GM12878 (cell line): ENCODE measurements at regions not wholly inside any gene's neighbourhood (a gene's known extent, or its start where the extent isn't known, plus 50 kb on each side); places are given as distances from the start of the nearest gene placed in this dataset.

Source experiments
- ATAC-seq: fragments of 200-7000 bp; cut with Tn5 transposase; 3 replicates; pipeline ENCODE4 v1.9.1; 2020; ENCODE audit warnings: mild to moderate bottlenecking, moderate library complexity
- BruUV-seq: library from RNA; stranded (reverse); fragments of 400-500 nt; replicated peaks from 2 replicates; lab custom pipeline; 2021; lab: Mats Ljungman, UMichigan
- CTCF ChIA-PET: fragments of 300-600 bp; sonication (Branson Sonifier 250); formaldehyde crosslinking; extraction: SDS; loops from one replicate; lab custom pipeline; 2021; ENCODE audit warnings: inconsistent platforms; lab: Yijun Ruan, JAX
- POLR2A ChIA-PET: fragments of 350-600 bp; formaldehyde crosslinking; extraction: SDS; loops from one replicate; lab custom pipeline; 2021; ENCODE audit warnings: inconsistent platforms; lab: Charles Lee
- RAD21 ChIA-PET: fragments of 300-600 bp; sonication (Branson Sonifier 250); formaldehyde crosslinking; loops from one replicate; lab custom pipeline; 2023; ENCODE audit warnings: antibody characterized with exemption; ENCODE audit not compliant: unreplicated experiment; lab: Charles Lee
- SMC1A ChIA-PET: fragments of 300-600 bp; sonication (Branson Sonifier 250); formaldehyde crosslinking; loops from one replicate; lab custom pipeline; 2023; ENCODE audit not compliant: unreplicated experiment, uncharacterized antibody; lab: Charles Lee
- DNase-seq: peaks from one replicate; pipeline ENCODE4 v3.0.0-alpha.2; 2011; ENCODE audit warnings: low read depth, low spot score
- FAIRE-seq: peaks from 3 replicates; lab custom pipeline; 2011; peaks lifted over from hg19 to GRCh38; lab: Jason Lieb, UNC
- H2AFZ ChIP-seq: 2 replicates; pipeline ENCODE4 v1.6.0; 2011; ENCODE audit warnings: low read depth, low read length, control low read depth; ENCODE audit not compliant: control insufficient read depth
- H3K27ac ChIP-seq: 2 replicates; pipeline ENCODE4 v1.5.1; 2011; ENCODE audit warnings: control low read depth; ENCODE audit not compliant: control insufficient read depth, insufficient read depth
- H3K27me3 ChIP-seq, 2 experiments: replicated peaks in 1 of 2; 2 replicates each; pipeline versions ENCODE4 v1.6.0 to v1.6.1; 2011; ENCODE audit warnings: low read length in 1 of 2; ENCODE audit not compliant: control insufficient read depth in 2 of 2, insufficient read depth in 2 of 2
- H3K36me3 ChIP-seq, 2 experiments: 2 replicates each; pipeline ENCODE4 v1.5.1; 2011; ENCODE audit warnings: low read length in 1 of 2; ENCODE audit not compliant: control insufficient read depth in 2 of 2, insufficient read depth in 2 of 2
- H3K4me1 ChIP-seq: 2 replicates; pipeline ENCODE4 v1.6.1; 2011; ENCODE audit warnings: mild to moderate bottlenecking, low read length, moderate library complexity, mixed read lengths; ENCODE audit not compliant: control insufficient read depth, insufficient read depth
- H3K4me2 ChIP-seq: 2 replicates; pipeline ENCODE4 v1.6.0; 2011; ENCODE audit warnings: control low read depth; ENCODE audit not compliant: control insufficient read depth, insufficient read depth
- H3K4me3 ChIP-seq: fragments of 200-600 bp; sonication (generic); 2 replicates; pipeline ENCODE4 v1.5.1; 2016
- H3K79me2 ChIP-seq: 2 replicates; pipeline ENCODE4 v1.6.0; 2011; ENCODE audit warnings: low read length; ENCODE audit not compliant: control insufficient read depth, insufficient read depth
- H3K9ac ChIP-seq: 2 replicates; pipeline ENCODE4 v1.8.0; 2011; ENCODE audit warnings: low read length, control low read depth, mixed read lengths; ENCODE audit not compliant: control insufficient read depth, insufficient read depth
- H3K9me3 ChIP-seq: replicated peaks from 3 replicates; pipeline ENCODE4 v1.5.1; 2011; ENCODE audit warnings: mild to moderate bottlenecking, low read length; ENCODE audit not compliant: control insufficient read depth, insufficient read depth
- H4K20me1 ChIP-seq: 2 replicates; pipeline ENCODE4 v1.6.0; 2011; ENCODE audit not compliant: control insufficient read depth, insufficient read depth
- BRCA1 ChIP-seq: IDR thresholded peaks from 2 replicates; pipeline ENCODE4 v1.6.1; 2011; ENCODE audit warnings: low read depth, low read length, improper control_type of control experiment
- DPF2 ChIP-seq: fragments of 450-650 bp; IDR thresholded peaks from 2 replicates; pipeline ENCODE4 v1.6.1; 2017; ENCODE audit warnings: mild to moderate bottlenecking
- E2F4 ChIP-seq: IDR thresholded peaks from 2 replicates; pipeline ENCODE4 v1.6.1; 2012; ENCODE audit warnings: low read depth, low read length, improper control_type of control experiment
- GATAD2B ChIP-seq: fragments of 450-650 bp; conservative IDR thresholded peaks from 2 replicates; pipeline ENCODE4 v1.6.1; 2017; ENCODE audit warnings: low read depth, mild to moderate bottlenecking, moderate library complexity
- HCFC1 ChIP-seq: fragments of 150-350 bp; IDR thresholded peaks from 2 replicates; pipeline ENCODE4 v1.6.1; 2014; ENCODE audit warnings: low read length
- HDAC2 ChIP-seq: fragments of 200-600 bp; sonication (generic); IDR thresholded peaks from 2 replicates; pipeline ENCODE4 v1.6.1; 2017
- IKZF1 ChIP-seq: fragments of 450-650 bp; conservative IDR thresholded peaks from 2 replicates; pipeline ENCODE4 v1.6.1; 2017; ENCODE audit warnings: antibody characterized with exemption, mild to moderate bottlenecking
- NR2C2 ChIP-seq: IDR thresholded peaks from 2 replicates; pipeline ENCODE4 v1.6.1; 2011; ENCODE audit warnings: borderline replicate concordance, low read depth; ENCODE audit not compliant: control insufficient read depth, insufficient read length
- PAX8 ChIP-seq: fragments of 450-650 bp; IDR thresholded peaks from 2 replicates; pipeline ENCODE4 v1.6.1; 2017; ENCODE audit warnings: mild to moderate bottlenecking, moderate library complexity
- RAD21 ChIP-seq: IDR thresholded peaks from 2 replicates; pipeline ENCODE4 v1.6.1; 2011; ENCODE audit warnings: mild to moderate bottlenecking, low read depth, low read length, moderate library complexity; ENCODE audit not compliant: insufficient read depth
- SIN3A ChIP-seq: IDR thresholded peaks from 2 replicates; pipeline ENCODE4 v1.6.1; 2012; ENCODE audit warnings: low read depth, low read length, improper control_type of control experiment
- ZNF207 ChIP-seq: fragments of 450-650 bp; IDR thresholded peaks from 2 replicates; pipeline ENCODE4 v1.6.1; 2014; ENCODE audit warnings: antibody characterized with exemption, mild to moderate bottlenecking, borderline replicate concordance
- ZNF217 ChIP-seq: fragments of 450-650 bp; IDR thresholded peaks from 2 replicates; pipeline ENCODE4 v1.6.1; 2017; ENCODE audit warnings: antibody characterized with exemption, mild to moderate bottlenecking
- ZNF384 ChIP-seq: IDR thresholded peaks from 2 replicates; pipeline ENCODE4 v1.6.1; 2012; ENCODE audit warnings: low read depth, mild to moderate bottlenecking, low read length, improper control_type of control experiment, borderline replicate concordance
- WGBS: methylation state at CpG from one replicate; pipeline ENCODE4 v1.1.6; 2016; ENCODE audit warnings: low lambda C conversion rate; ENCODE audit not compliant: insufficient replicate concordance, insufficient coverage; ENCODE audit errors: missing lambda C conversion rate; 5-methylcytosine and 5-hydroxymethylcytosine counted together
- in situ Hi-C: fragments of 300-500 bp; cut with MboI; formaldehyde crosslinking; loops from 9 replicates; pipeline ENCODE4 v1.14.3; 2018; ENCODE audit warnings: mixed read lengths
- intact Hi-C: fragments of 100-400 bp; cut with micrococcal nuclease; formaldehyde crosslinking; loops from one replicate; pipeline ENCODE4 v1.14.2; 2022; ENCODE audit not compliant: unreplicated experiment
- TF ChIP-seq, protein P1 (sequence below): fragments of 450-650 bp; IDR thresholded peaks from 2 replicates; pipeline ENCODE4 v1.6.1; 2017; ENCODE audit warnings: antibody characterized with exemption, mild to moderate bottlenecking, moderate library complexity
- TF ChIP-seq, protein P2 (sequence below): fragments of 450-650 bp; IDR thresholded peaks from 2 replicates; pipeline ENCODE4 v1.6.1; 2016; ENCODE audit warnings: mild to moderate bottlenecking
- TF ChIP-seq, protein P3 (sequence below): fragments of 450-650 bp; IDR thresholded peaks from 2 replicates; pipeline ENCODE4 v1.6.1; 2016; ENCODE audit warnings: mild to moderate bottlenecking, moderate library complexity, borderline replicate concordance

GRCh38 chr6:21780141-21780540 is 186.6 kb downstream of the SOX4 start:
- no peaks in the 10 kb centered on the region for H3K9me3 ChIP-seq
- in situ Hi-C loops, result no loop called here
- TF ChIP-seq HCFC1 (no peak), BRCA1 (no peak), ZNF217 (no peak), GATAD2B (no peak), DPF2 (no peak), IKZF1 (no peak), SIN3A (no peak), ZNF207 (no peak), RAD21 (no peak), HDAC2 (no peak), NR2C2 (no peak), E2F4 (no peak), ZNF384 (no peak), PAX8 (no peak)
- TF ChIP-seq, protein P1, sequence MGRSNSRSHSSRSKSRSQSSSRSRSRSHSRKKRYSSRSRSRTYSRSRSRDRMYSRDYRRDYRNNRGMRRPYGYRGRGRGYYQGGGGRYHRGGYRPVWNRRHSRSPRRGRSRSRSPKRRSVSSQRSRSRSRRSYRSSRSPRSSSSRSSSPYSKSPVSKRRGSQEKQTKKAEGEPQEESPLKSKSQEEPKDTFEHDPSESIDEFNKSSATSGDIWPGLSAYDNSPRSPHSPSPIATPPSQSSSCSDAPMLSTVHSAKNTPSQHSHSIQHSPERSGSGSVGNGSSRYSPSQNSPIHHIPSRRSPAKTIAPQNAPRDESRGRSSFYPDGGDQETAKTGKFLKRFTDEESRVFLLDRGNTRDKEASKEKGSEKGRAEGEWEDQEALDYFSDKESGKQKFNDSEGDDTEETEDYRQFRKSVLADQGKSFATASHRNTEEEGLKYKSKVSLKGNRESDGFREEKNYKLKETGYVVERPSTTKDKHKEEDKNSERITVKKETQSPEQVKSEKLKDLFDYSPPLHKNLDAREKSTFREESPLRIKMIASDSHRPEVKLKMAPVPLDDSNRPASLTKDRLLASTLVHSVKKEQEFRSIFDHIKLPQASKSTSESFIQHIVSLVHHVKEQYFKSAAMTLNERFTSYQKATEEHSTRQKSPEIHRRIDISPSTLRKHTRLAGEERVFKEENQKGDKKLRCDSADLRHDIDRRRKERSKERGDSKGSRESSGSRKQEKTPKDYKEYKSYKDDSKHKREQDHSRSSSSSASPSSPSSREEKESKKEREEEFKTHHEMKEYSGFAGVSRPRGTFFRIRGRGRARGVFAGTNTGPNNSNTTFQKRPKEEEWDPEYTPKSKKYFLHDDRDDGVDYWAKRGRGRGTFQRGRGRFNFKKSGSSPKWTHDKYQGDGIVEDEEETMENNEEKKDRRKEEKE, result no peak
- TF ChIP-seq, protein P2, sequence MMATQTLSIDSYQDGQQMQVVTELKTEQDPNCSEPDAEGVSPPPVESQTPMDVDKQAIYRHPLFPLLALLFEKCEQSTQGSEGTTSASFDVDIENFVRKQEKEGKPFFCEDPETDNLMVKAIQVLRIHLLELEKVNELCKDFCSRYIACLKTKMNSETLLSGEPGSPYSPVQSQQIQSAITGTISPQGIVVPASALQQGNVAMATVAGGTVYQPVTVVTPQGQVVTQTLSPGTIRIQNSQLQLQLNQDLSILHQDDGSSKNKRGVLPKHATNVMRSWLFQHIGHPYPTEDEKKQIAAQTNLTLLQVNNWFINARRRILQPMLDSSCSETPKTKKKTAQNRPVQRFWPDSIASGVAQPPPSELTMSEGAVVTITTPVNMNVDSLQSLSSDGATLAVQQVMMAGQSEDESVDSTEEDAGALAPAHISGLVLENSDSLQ, result no peak
- TF ChIP-seq, protein P3, sequence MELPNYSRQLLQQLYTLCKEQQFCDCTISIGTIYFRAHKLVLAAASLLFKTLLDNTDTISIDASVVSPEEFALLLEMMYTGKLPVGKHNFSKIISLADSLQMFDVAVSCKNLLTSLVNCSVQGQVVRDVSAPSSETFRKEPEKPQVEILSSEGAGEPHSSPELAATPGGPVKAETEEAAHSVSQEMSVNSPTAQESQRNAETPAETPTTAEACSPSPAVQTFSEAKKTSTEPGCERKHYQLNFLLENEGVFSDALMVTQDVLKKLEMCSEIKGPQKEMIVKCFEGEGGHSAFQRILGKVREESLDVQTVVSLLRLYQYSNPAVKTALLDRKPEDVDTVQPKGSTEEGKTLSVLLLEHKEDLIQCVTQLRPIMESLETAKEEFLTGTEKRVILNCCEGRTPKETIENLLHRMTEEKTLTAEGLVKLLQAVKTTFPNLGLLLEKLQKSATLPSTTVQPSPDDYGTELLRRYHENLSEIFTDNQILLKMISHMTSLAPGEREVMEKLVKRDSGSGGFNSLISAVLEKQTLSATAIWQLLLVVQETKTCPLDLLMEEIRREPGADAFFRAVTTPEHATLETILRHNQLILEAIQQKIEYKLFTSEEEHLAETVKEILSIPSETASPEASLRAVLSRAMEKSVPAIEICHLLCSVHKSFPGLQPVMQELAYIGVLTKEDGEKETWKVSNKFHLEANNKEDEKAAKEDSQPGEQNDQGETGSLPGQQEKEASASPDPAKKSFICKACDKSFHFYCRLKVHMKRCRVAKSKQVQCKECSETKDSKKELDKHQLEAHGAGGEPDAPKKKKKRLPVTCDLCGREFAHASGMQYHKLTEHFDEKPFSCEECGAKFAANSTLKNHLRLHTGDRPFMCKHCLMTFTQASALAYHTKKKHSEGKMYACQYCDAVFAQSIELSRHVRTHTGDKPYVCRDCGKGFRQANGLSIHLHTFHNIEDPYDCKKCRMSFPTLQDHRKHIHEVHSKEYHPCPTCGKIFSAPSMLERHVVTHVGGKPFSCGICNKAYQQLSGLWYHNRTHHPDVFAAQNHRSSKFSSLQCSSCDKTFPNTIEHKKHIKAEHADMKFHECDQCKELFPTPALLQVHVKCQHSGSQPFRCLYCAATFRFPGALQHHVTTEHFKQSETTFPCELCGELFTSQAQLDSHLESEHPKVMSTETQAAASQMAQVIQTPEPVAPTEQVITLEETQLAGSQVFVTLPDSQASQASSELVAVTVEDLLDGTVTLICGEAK, result no peak
- no TSS peak for BruUV-seq
- no peaks in the 10 kb centered on the region for H4K20me1 ChIP-seq
- FAIRE-seq (no peak), ATAC-seq (no peak), DNase-seq (no peak)
- H3K27me3 ChIP-seq, result no peaks in the 10 kb centered on the region
- H3K79me2 ChIP-seq, result no peaks in the 10 kb centered on the region
- no peak overlapping the region for H3K27ac ChIP-seq
- no peak overlapping the region for H3K9ac ChIP-seq
- intact Hi-C loops, result no loop called here
- ChIA-PET RAD21 (no interaction called here), CTCF (no interaction called here), SMC1A (interaction anchor here (1.5 kb wide), 1 partner anchor 11 kb away, joined by 3 read pairs; no protein-coding TSS in a partner anchor), POLR2A (no interaction called here)
- no peak overlapping the region for H2AFZ ChIP-seq
- H3K4me3 ChIP-seq, result no peak overlapping the region
- no peaks in the 10 kb centered on the region for H3K36me3 ChIP-seq
- H3K4me2 ChIP-seq, result no peak overlapping the region
- WGBS, result 18% methylated on average over 2 of the region's 2 CpGs
- H3K4me1 ChIP-seq, result no peaks in the 10 kb centered on the region
